Smooth muscle cell (in vitro differentiated cells): ENCODE measurements at regions not wholly inside any gene's neighbourhood (a gene's known extent, or its start where the extent isn't known, plus 50 kb on each side); places are given as distances from the start of the nearest gene placed in this dataset.

Source experiments
- DNase-seq: peaks from one replicate; lab custom pipeline; 2025; ENCODE audit not compliant: unreplicated experiment; lab: John Stamatoyannopoulos, UW
- H2AFZ ChIP-seq: fragments of 200-600 bp; sonication (generic); 2 replicates; pipeline ENCODE4 v1.6.0; 2016; ENCODE audit warnings: antibody characterized with exemption, low read depth, mild to moderate bottlenecking
- H3F3A ChIP-seq: fragments of 200-600 bp; sonication (generic); 2 replicates; pipeline ENCODE4 v1.6.0; 2017; ENCODE audit warnings: antibody characterized with exemption, low read depth
- H3K27ac ChIP-seq: fragments of 200-600 bp; sonication (generic); 2 replicates; pipeline ENCODE4 v1.5.1; 2016; ENCODE audit warnings: low read depth, mild to moderate bottlenecking
- H3K27me3 ChIP-seq: fragments of 200-600 bp; sonication (generic); 2 replicates; pipeline ENCODE4 v1.6.1; 2016; ENCODE audit warnings: low read depth, mild to moderate bottlenecking
- H3K36me3 ChIP-seq: fragments of 200-600 bp; sonication (generic); 2 replicates; pipeline ENCODE4 v1.5.1; 2016; ENCODE audit warnings: low read depth
- H3K4me1 ChIP-seq: fragments of 200-600 bp; sonication (generic); 2 replicates; pipeline ENCODE4 v1.5.1; 2016; ENCODE audit warnings: low read depth
- H3K4me2 ChIP-seq: fragments of 200-600 bp; sonication (generic); 2 replicates; pipeline ENCODE4 v1.6.0; 2016; ENCODE audit warnings: mild to moderate bottlenecking
- H3K4me3 ChIP-seq: fragments of 200-600 bp; sonication (generic); 2 replicates; pipeline ENCODE4 v1.5.1; 2016; ENCODE audit warnings: mild to moderate bottlenecking
- H3K79me2 ChIP-seq: fragments of 200-600 bp; sonication (generic); 2 replicates; pipeline ENCODE4 v1.6.0; 2016; ENCODE audit warnings: low read depth, mild to moderate bottlenecking
- H3K9ac ChIP-seq: fragments of 200-600 bp; sonication (generic); 2 replicates; pipeline ENCODE4 v1.6.0; 2016; ENCODE audit warnings: low read depth
- H3K9me3 ChIP-seq: fragments of 200-600 bp; sonication (generic); replicated peaks from 2 replicates; pipeline ENCODE4 v1.5.1; 2016; ENCODE audit warnings: low read depth
- H4K20me1 ChIP-seq: fragments of 200-600 bp; sonication (generic); 2 replicates; pipeline ENCODE4 v1.6.0; 2016; ENCODE audit warnings: low read depth
- CTCF ChIP-seq: fragments of 200-600 bp; sonication (generic); IDR thresholded peaks from 2 replicates; pipeline ENCODE4 v1.5.1; 2017; ENCODE audit warnings: borderline replicate concordance, mild to moderate bottlenecking, antibody characterized with exemption; ENCODE audit not compliant: insufficient read depth, poor library complexity, severe bottlenecking
- WGBS: methylation state at CpG from one replicate; pipeline ENCODE4 v1.1.7; 2016; ENCODE audit warnings: low lambda C conversion rate; 5-methylcytosine and 5-hydroxymethylcytosine counted together

- H3K9ac ChIP-seq: no peak overlapping the region
- no peaks in the 10 kb centered on the region for H3K27me3 ChIP-seq
- H3F3A ChIP-seq: no peaks in the 10 kb centered on the region
- no peak for TF ChIP-seq CTCF
- no peaks in the 10 kb centered on the region for H3K36me3 ChIP-seq
- H3K79me2 ChIP-seq: no peaks in the 10 kb centered on the region
- H3K27ac ChIP-seq: no peak overlapping the region
- no peak overlapping the region for H3K4me2 ChIP-seq
- no peaks in the 10 kb centered on the region for H4K20me1 ChIP-seq
- no peak for DNase-seq
- WGBS: 90% methylated on average over 2 of the region's 2 CpGs
- peaks cover 3% of the 10 kb centered on the region for H3K4me1 ChIP-seq
- no peaks in the 10 kb centered on the region for H3K9me3 ChIP-seq
- no peak overlapping the region for H2AFZ ChIP-seq
- no peak overlapping the region for H3K4me3 ChIP-seq
These were observed 128.1 kb upstream of the PTPRZ1 start for GRCh38 chr7:121744877-121745276.

- H3K27ac ChIP-seq: no peak overlapping the region
- 80% methylated on average over 3 of the region's 3 CpGs for WGBS
These were observed 128.6 kb upstream of the PTPRZ1 start for GRCh38 chr7:121744319-121744718.

GRCh38 chr7:121741896-121742295 is 131.1 kb upstream of the PTPRZ1 start:
- no peak for DNase-seq
- no peak overlapping the region for H3K4me2 ChIP-seq
- no peak overlapping the region for H3K9ac ChIP-seq
- peaks cover 8% of the 10 kb centered on the region for H3K4me1 ChIP-seq
- no peaks in the 10 kb centered on the region for H3K79me2 ChIP-seq
- H3K27ac ChIP-seq: no peak overlapping the region
- no peaks in the 10 kb centered on the region for H3K9me3 ChIP-seq
- H3K36me3 ChIP-seq: no peaks in the 10 kb centered on the region
- no peaks in the 10 kb centered on the region for H3K27me3 ChIP-seq
- H4K20me1 ChIP-seq: no peaks in the 10 kb centered on the region
- no peak for TF ChIP-seq CTCF
- no peaks in the 10 kb centered on the region for H3F3A ChIP-seq
- no peak overlapping the region for H3K4me3 ChIP-seq
- no peak overlapping the region for H2AFZ ChIP-seq

More at GRCh38 chr7:121744319-121744718, 128.6 kb upstream of the PTPRZ1 start:
- Histone ChIP-seq H3K4me2 (no peak overlapping the region), H3K4me1 (peaks cover 3% of the 10 kb centered on the region), H3F3A (no peaks in the 10 kb centered on the region), H4K20me1 (no peaks in the 10 kb centered on the region), H3K79me2 (no peaks in the 10 kb centered on the region), H3K9me3 (no peaks in the 10 kb centered on the region), H3K4me3 (no peak overlapping the region), H3K27me3 (no peaks in the 10 kb centered on the region), H2AFZ (no peak overlapping the region), H3K36me3 (no peaks in the 10 kb centered on the region), H3K9ac (no peak overlapping the region)
- TF ChIP-seq CTCF: no peak
- no peak for DNase-seq

DNA sequence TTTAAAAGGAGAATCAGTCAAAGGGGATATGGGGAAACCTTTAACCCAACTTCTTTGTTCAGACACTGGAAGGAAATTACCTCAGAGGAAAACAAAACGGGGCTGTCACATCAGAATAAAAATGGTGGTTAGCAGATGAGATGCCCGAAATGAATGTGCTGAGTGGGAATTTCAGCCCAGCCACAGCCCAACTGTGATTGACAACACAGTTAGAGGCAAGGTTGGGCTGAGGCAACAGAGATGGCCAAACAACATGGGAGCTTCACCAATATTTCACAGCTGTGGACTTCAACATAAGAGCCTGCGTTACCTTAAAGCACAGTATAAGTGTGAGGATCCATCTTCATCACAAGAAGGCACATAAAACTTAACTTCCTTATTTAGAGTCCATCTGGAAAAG is 133.5 kb upstream of the PTPRZ1 start:
- H3K9ac ChIP-seq: no peak overlapping the region
- WGBS: 71% methylated on average over 3 of the region's 3 CpGs
- TF ChIP-seq CTCF: no peak
- no peak overlapping the region for H3K4me3 ChIP-seq
- H2AFZ ChIP-seq: no peak overlapping the region
- no peak overlapping the region for H3K4me2 ChIP-seq
- H3K4me1 ChIP-seq: peaks cover 8% of the 10 kb centered on the region
- H3F3A ChIP-seq: no peaks in the 10 kb centered on the region
- no peak overlapping the region for H3K27ac ChIP-seq
- H3K27me3 ChIP-seq: no peaks in the 10 kb centered on the region
- H3K36me3 ChIP-seq: no peaks in the 10 kb centered on the region
- DNase-seq: no peak
- no peaks in the 10 kb centered on the region for H3K79me2 ChIP-seq
- H4K20me1 ChIP-seq: no peaks in the 10 kb centered on the region
- H3K9me3 ChIP-seq: no peaks in the 10 kb centered on the region
